Retinal pigment epithelial cell (primary cell): ENCODE measurements at regions not wholly inside any gene's neighbourhood (a gene's known extent, or its start where the extent isn't known, plus 50 kb on each side); places are given as distances from the start of the nearest gene placed in this dataset.

Experiments
- DNase-seq: peaks from one replicate; pipeline ENCODE4 v3.0.0-alpha.2; 2010; ENCODE audit warnings: low read depth
- H3K4me3 ChIP-seq: 2 replicates; pipeline ENCODE4 v1.5.1; 2011; ENCODE audit warnings: mild to moderate bottlenecking, low read length, control low read depth, moderate library complexity
- CTCF ChIP-seq: conservative IDR thresholded peaks from 2 replicates; pipeline ENCODE4 v1.5.1; 2011; ENCODE audit warnings: low read depth, low read length, control low read depth, inconsistent platforms

GRCh38 chr6:33967966-33968724 is 164.3 kb upstream of the MLN start:
- TF ChIP-seq CTCF = peak; percentile 38
- DNase-seq = no peak
- no peak overlapping the region for H3K4me3 ChIP-seq

- no peak for TF ChIP-seq CTCF
- no peak overlapping the region for H3K4me3 ChIP-seq
- no peak for DNase-seq
Observed at GRCh38 chr6:33967265-33967767, 163.5 kb upstream of the MLN start.

GRCh38 chr6:33966536-33966935 is 162.7 kb upstream of the MLN start:
- no peak for TF ChIP-seq CTCF
- no peak overlapping the region for H3K4me3 ChIP-seq
- DNase-seq = no peak

- DNase-seq = no peak
- no peak overlapping the region for H3K4me3 ChIP-seq
- no peak for TF ChIP-seq CTCF
Observed at GRCh38 chr6:33965766-33966165, 162.0 kb upstream of the MLN start.

GRCh38 chr6:33964387-33964786 is 160.6 kb upstream of the MLN start:
- no peak overlapping the region for H3K4me3 ChIP-seq
- no peak for DNase-seq
- no peak for TF ChIP-seq CTCF

- no peak for DNase-seq
- no peak for TF ChIP-seq CTCF
Observed at GRCh38 chr6:33963136-33963750, 159.4 kb upstream of the MLN start.

More at GRCh38 chr6:33963136-33963750, 159.4 kb upstream of the MLN start:
- H3K4me3 ChIP-seq = no peak overlapping the region
